Sigmoid colon (tissue), 6 donors: ENCODE measurements at regions not wholly inside any gene's neighbourhood (a gene's known extent, or its start where the extent isn't known, plus 50 kb on each side); places are given as distances from the start of the nearest gene placed in this dataset.

ENCODE experiments used
- DNase-seq: peaks from one replicate; pipeline ENCODE4 v3.0.0-alpha.2; 2019
- H3K27ac ChIP-seq, 4 donors: fragments of 200-600 bp; sonication (generic); one replicate each; pipeline ENCODE4 v1.5.1; 2016 to 2019; ENCODE audit warnings: mild to moderate bottlenecking in 1 of 4
- H3K27me3 ChIP-seq, 3 donors: fragments of 200-600 bp; sonication (generic); one replicate each; pipeline ENCODE4 v1.5.1; 2019; ENCODE audit warnings: mild to moderate bottlenecking in 1 of 3
- H3K36me3 ChIP-seq, 4 donors: fragments of 200-600 bp; sonication (generic); one replicate each; pipeline ENCODE4 v1.5.1; 2016 to 2019
- H3K4me1 ChIP-seq, 4 donors: fragments of 200-600 bp; sonication (generic); one replicate each; pipeline ENCODE4 v1.5.1; 2017 to 2019
- H3K4me3 ChIP-seq, 4 donors: fragments of 200-600 bp; sonication (generic); one replicate each; pipeline ENCODE4 v1.5.1; 2017 to 2019; ENCODE audit warnings: mild to moderate bottlenecking in 2 of 4, moderate library complexity in 1 of 4
- H3K9me3 ChIP-seq, 4 donors: fragments of 200-600 bp in 3 of 4; sonication (generic) in 3 of 4; one replicate each; pipeline versions ENCODE4 v1.5.1 to v1.6.1; 2013 to 2019
- CTCF ChIP-seq, 4 experiments: fragments of 450-650 bp in 3 of 4; fragments of 200-600 bp in 1 of 4; IDR thresholded peaks; one replicate each; pipeline ENCODE4 v1.5.1; 2016 to 2019; ENCODE audit warnings: antibody characterized with exemption in 4 of 4, mild to moderate bottlenecking in 3 of 4, moderate library complexity in 2 of 4
- EP300 ChIP-seq, 4 donors: sonication (generic); formaldehyde crosslinking; IDR thresholded peaks; one replicate each; pipeline ENCODE4 v1.6.1; 2017; ENCODE audit warnings: antibody characterized with exemption in 4 of 4
- POLR2A ChIP-seq, 2 donors: fragments of 450-650 bp; IDR thresholded peaks; one replicate each; pipeline ENCODE4 v1.6.1; 2016; ENCODE audit warnings: antibody characterized with exemption in 2 of 2, mild to moderate bottlenecking in 2 of 2, moderate library complexity in 2 of 2
- POLR2AphosphoS5 ChIP-seq, 4 donors: sonication (generic); formaldehyde crosslinking; IDR thresholded peaks; one replicate each; pipeline ENCODE4 v1.6.1; 2017; ENCODE audit warnings: antibody characterized with exemption in 4 of 4
- WGBS, 2 donors: extraction: QIAGEN DNeasy Blood & Tissue Kit; methylation state at CpG; one replicate each; pipeline ENCODE4 v1.1.7; 2013; 5-methylcytosine and 5-hydroxymethylcytosine counted together
- intact Hi-C: fragments of 100-400 bp; cut with DNase I; formaldehyde crosslinking; loops from one replicate; pipeline ENCODE4 v1.15.1; 2023
- donor health status: healthy with polysubstance abuse.
- donor health status: healthy.

- WGBS, 2 donors, result 71 to 91% methylated on average over 1 of the region's 1 CpG
- TF ChIP-seq EP300 (IDR thresholded peaks at IDR 0.05) (no peak), POLR2AphosphoS5 (IDR thresholded peaks at IDR 0.05) (no peak), POLR2A (IDR thresholded peaks at IDR 0.05) (no peak), CTCF (IDR thresholded peaks at IDR 0.05) (no peak)
Measured at GRCh38 chr3:24616110-24616829, 121.6 kb upstream of the THRB start.

GRCh38 chr3:24622138-24622537, 127.5 kb upstream of the THRB start:
- H3K36me3 ChIP-seq, result no peaks in the 10 kb centered on the region
- TF ChIP-seq CTCF (IDR thresholded peaks at IDR 0.05), result no peak
- no peak for TF ChIP-seq EP300 (IDR thresholded peaks at IDR 0.05)
- no peak for DNase-seq
- intact Hi-C loops, result no loop called here
- no peaks in the 10 kb centered on the region for H3K9me3 ChIP-seq
- no peak overlapping the region for H3K27ac ChIP-seq
- no peak overlapping the region for H3K4me3 ChIP-seq
- 21 to 59% methylated on average over 1 of the region's 1 CpG for WGBS, 2 donors
- no peaks in the 10 kb centered on the region for H3K4me1 ChIP-seq
- no peaks in the 10 kb centered on the region for H3K27me3 ChIP-seq

More at GRCh38 chr3:24616110-24616829, 121.6 kb upstream of the THRB start:
- Histone ChIP-seq H3K36me3 (no peaks in the 10 kb centered on the region), H3K27me3 (no peaks in the 10 kb centered on the region), H3K27ac (no peak overlapping the region), H3K9me3 (no peaks in the 10 kb centered on the region), H3K4me3 (no peak overlapping the region), H3K4me1 (no peaks in the 10 kb centered on the region)
- DNase-seq, result no peak
- intact Hi-C loops, result no loop called here

- Histone ChIP-seq H3K36me3 (no peaks in the 10 kb centered on the region), H3K27me3 (no peaks in the 10 kb centered on the region), H3K27ac (no peak overlapping the region), H3K4me1 (no peaks in the 10 kb centered on the region), H3K4me3 (no peak overlapping the region), H3K9me3 (no peaks in the 10 kb centered on the region)
- intact Hi-C loops, result no loop called here
- DNase-seq, result no peak
- TF ChIP-seq POLR2A (IDR thresholded peaks at IDR 0.05) (no peak), POLR2AphosphoS5 (IDR thresholded peaks at IDR 0.05) (no peak), CTCF (IDR thresholded peaks at IDR 0.05) (no peak), EP300 (IDR thresholded peaks at IDR 0.05) (no peak)
- WGBS, 2 donors, result 9 to 34% methylated on average over 3 of the region's 3 CpGs
Measured at GRCh38 chr3:24622696-24623225, 128.1 kb upstream of the THRB start.

- H3K9me3 ChIP-seq, result no peaks in the 10 kb centered on the region
- H3K4me3 ChIP-seq, result no peak overlapping the region
- no peak for TF ChIP-seq POLR2AphosphoS5 (IDR thresholded peaks at IDR 0.05)
- no peak for TF ChIP-seq EP300 (IDR thresholded peaks at IDR 0.05)
- TF ChIP-seq POLR2A (IDR thresholded peaks at IDR 0.05), result no peak
- TF ChIP-seq CTCF (IDR thresholded peaks at IDR 0.05), result no peak
- H3K4me1 ChIP-seq, result no peaks in the 10 kb centered on the region
- intact Hi-C loops, result no loop called here
- no peak for DNase-seq
- 24 to 59% methylated on average over 3 of the region's 3 CpGs for WGBS, 2 donors
- H3K27ac ChIP-seq, result no peak overlapping the region
- no peaks in the 10 kb centered on the region for H3K36me3 ChIP-seq
- H3K27me3 ChIP-seq, result no peaks in the 10 kb centered on the region
Measured at GRCh38 chr3:24623657-24624056, 129.0 kb upstream of the THRB start.
